ENCODE measurements at regions not wholly inside any gene's neighbourhood (a gene's known extent, or its start where the extent isn't known, plus 50 kb on each side); places are given as distances from the start of the nearest gene placed in this dataset.

DNA sequence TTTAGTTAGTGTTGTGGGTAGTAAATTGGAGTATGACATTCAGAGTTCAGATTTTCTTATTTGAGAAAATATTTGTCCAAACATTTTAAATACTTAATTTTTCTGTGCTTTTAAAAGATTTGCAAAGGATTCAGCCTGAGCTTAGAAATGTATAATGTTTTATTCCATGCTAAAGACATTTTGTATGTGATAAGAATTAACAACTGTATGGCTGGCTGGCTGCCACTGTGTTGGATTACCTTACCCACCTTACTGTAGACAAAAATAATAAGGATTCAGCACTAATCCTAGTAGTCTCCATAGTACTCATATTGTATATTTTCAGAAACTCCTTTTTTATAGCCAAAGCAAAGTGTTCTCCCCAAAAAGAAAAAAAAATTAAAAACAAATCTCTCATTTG is 74.8 kb downstream of the TANC2 start:
- Histone ChIP-seq H3K4me2 (ENCODE audit: low read length) (no peak overlapping the region), H3K9me2 (ENCODE audit: insufficient read depth, low read length) (no peaks in the 10 kb centered on the region), H4K20me1 (ENCODE audit: insufficient read depth) (no peaks in the 10 kb centered on the region), H2AFZ (ENCODE audit: low read depth, low read length) (no peak overlapping the region), H3K9me3 (ENCODE audit: low read length) (no peaks in the 10 kb centered on the region), H3K27ac (ENCODE audit: low read length) (no peak overlapping the region), H3K4me3 (ENCODE audit: low read length) (no peak overlapping the region), H3K27me3 (ENCODE audit: insufficient read depth, low read depth, low read length) (no peaks in the 10 kb centered on the region), H3F3A (ENCODE audit: insufficient read depth, low read length, poor library complexity, severe bottlenecking) (no peaks in the 10 kb centered on the region), H3K36me3 (ENCODE audit: insufficient read depth, low read length) (no peaks in the 10 kb centered on the region), H3K79me2 (replicated peaks; ENCODE audit: insufficient read depth, low read length) (peaks cover 34% of the 10 kb centered on the region), H3K9ac (ENCODE audit: low read length) (no peak overlapping the region)
- no peak for TF ChIP-seq TAF1 (IDR thresholded peaks at IDR 0.05; ENCODE audit: low read depth)
- no peak for TF ChIP-seq EZH2 (IDR thresholded peaks at IDR 0.05; ENCODE audit: borderline replicate concordance, insufficient read depth, low read length, poor library complexity, severe bottlenecking)
- TF ChIP-seq MXI1 (conservative IDR thresholded peaks at IDR 0.05; ENCODE audit: poor library complexity, severe bottlenecking), result no peak
- TF ChIP-seq, protein P1, sequence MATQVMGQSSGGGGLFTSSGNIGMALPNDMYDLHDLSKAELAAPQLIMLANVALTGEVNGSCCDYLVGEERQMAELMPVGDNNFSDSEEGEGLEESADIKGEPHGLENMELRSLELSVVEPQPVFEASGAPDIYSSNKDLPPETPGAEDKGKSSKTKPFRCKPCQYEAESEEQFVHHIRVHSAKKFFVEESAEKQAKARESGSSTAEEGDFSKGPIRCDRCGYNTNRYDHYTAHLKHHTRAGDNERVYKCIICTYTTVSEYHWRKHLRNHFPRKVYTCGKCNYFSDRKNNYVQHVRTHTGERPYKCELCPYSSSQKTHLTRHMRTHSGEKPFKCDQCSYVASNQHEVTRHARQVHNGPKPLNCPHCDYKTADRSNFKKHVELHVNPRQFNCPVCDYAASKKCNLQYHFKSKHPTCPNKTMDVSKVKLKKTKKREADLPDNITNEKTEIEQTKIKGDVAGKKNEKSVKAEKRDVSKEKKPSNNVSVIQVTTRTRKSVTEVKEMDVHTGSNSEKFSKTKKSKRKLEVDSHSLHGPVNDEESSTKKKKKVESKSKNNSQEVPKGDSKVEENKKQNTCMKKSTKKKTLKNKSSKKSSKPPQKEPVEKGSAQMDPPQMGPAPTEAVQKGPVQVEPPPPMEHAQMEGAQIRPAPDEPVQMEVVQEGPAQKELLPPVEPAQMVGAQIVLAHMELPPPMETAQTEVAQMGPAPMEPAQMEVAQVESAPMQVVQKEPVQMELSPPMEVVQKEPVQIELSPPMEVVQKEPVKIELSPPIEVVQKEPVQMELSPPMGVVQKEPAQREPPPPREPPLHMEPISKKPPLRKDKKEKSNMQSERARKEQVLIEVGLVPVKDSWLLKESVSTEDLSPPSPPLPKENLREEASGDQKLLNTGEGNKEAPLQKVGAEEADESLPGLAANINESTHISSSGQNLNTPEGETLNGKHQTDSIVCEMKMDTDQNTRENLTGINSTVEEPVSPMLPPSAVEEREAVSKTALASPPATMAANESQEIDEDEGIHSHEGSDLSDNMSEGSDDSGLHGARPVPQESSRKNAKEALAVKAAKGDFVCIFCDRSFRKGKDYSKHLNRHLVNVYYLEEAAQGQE (IDR thresholded peaks at IDR 0.05; ENCODE audit: borderline replicate concordance), result no peak
- no peak for TF ChIP-seq POLR2AphosphoS5 (IDR thresholded peaks at IDR 0.05)
- no peak for TF ChIP-seq EP300 (conservative IDR thresholded peaks at IDR 0.05; ENCODE audit: poor library complexity, severe bottlenecking)
- no peak for TF ChIP-seq CTCF (IDR thresholded peaks at IDR 0.05; ENCODE audit: poor library complexity, severe bottlenecking)
- no peak for TF ChIP-seq RAD21 (conservative IDR thresholded peaks at IDR 0.05)
- no peak for TF ChIP-seq SMC3 (conservative IDR thresholded peaks at IDR 0.05; ENCODE audit: poor library complexity)

DNA sequence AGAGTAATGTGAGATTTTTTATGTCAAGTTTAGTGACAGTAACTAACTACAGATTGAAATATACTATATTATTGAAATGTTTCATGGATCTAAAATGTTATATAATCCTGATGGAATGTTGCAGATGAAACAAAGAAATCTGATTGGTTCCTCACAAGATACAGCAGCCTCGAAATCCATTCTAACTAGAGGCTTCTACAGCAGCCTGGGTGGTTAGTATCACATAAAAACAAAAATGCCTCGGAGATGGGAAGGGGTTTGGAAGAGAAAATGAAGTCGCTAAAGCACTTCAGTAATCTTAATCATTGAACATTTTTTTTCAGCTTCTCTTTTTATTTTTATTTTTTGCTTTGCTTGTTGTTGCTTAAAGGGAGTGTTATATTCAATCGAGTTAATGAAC is 75.2 kb downstream of the TANC2 start:
- peak overlapping the region; percentile 23 for H3K27ac ChIP-seq (ENCODE audit: low read length)
- no peaks in the 10 kb centered on the region for H3K27me3 ChIP-seq (ENCODE audit: insufficient read depth, low read depth, low read length)
- H3K4me2 ChIP-seq (ENCODE audit: low read length), result peak overlapping the region; percentile 57
- no peaks in the 10 kb centered on the region for H3K9me3 ChIP-seq (ENCODE audit: low read length)
- no peak overlapping the region for H3K9ac ChIP-seq (ENCODE audit: low read length)
- no peaks in the 10 kb centered on the region for H4K20me1 ChIP-seq (ENCODE audit: insufficient read depth)
- H3K4me3 ChIP-seq (ENCODE audit: low read length), result peak overlapping the region; percentile 50
- no peaks in the 10 kb centered on the region for H3F3A ChIP-seq (ENCODE audit: insufficient read depth, low read length, poor library complexity, severe bottlenecking)
- peaks cover 34% of the 10 kb centered on the region for H3K79me2 ChIP-seq (replicated peaks; ENCODE audit: insufficient read depth, low read length)
- no peaks in the 10 kb centered on the region for H3K9me2 ChIP-seq (ENCODE audit: insufficient read depth, low read length)
- H2AFZ ChIP-seq (ENCODE audit: low read depth, low read length), result no peak overlapping the region
- H3K36me3 ChIP-seq (ENCODE audit: insufficient read depth, low read length), result no peaks in the 10 kb centered on the region
- no peak for TF ChIP-seq TAF1 (IDR thresholded peaks at IDR 0.05; ENCODE audit: low read depth)
- no peak for TF ChIP-seq POLR2AphosphoS5 (IDR thresholded peaks at IDR 0.05)
- no peak for TF ChIP-seq SMC3 (conservative IDR thresholded peaks at IDR 0.05; ENCODE audit: poor library complexity)
- no peak for TF ChIP-seq MXI1 (conservative IDR thresholded peaks at IDR 0.05; ENCODE audit: poor library complexity, severe bottlenecking)
- TF ChIP-seq EP300 (conservative IDR thresholded peaks at IDR 0.05; ENCODE audit: poor library complexity, severe bottlenecking), result no peak
- TF ChIP-seq, protein P1 (IDR thresholded peaks at IDR 0.05; ENCODE audit: borderline replicate concordance), result no peak
- TF ChIP-seq CTCF (IDR thresholded peaks at IDR 0.05; ENCODE audit: poor library complexity, severe bottlenecking), result no peak
- no peak for TF ChIP-seq RAD21 (conservative IDR thresholded peaks at IDR 0.05)
- TF ChIP-seq EZH2 (IDR thresholded peaks at IDR 0.05; ENCODE audit: borderline replicate concordance, insufficient read depth, low read length, poor library complexity, severe bottlenecking), result no peak
